ENCODE measurements at regions not wholly inside any gene's neighbourhood (a gene's known extent, or its start where the extent isn't known, plus 50 kb on each side); places are given as distances from the start of the nearest gene placed in this dataset.

DNA sequence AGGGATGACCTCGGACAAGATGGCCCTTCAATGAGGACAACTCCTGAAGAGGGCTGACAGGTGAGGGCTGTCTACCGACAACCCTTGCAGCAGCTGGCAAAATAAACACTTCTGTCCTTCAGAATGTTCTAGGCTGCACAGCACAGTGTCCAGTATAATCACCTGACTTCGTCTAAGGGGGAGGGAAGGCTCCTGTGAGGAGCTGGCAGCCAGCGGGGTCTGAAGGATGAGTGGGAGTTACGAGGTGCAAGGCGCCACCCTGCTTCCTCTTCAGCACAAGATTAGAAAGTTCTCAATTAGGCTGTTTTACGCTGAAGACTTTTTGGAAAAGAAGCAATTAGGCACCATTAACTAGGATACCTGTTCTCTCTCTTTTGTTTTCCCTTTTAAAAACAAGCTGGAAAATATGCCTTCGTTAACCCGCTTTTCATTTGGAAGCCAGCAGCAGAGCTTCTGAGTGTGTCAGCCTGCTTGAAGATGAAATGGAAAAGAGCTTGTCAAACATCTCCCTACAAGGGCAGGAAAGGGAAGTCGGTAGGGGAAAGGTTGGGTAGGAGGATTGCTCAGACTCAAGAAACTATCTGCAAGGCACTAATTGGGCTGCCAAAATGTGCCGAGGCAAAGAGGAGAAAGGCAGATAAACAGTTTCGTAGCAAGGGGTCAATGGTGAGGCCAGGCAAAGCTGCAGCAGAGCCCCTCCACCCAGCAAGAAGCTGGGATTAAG is 592.2 kb upstream of the CADM1 start:
- 60 to 70% (median 62%) methylated on average over 10 to 12 of the region's 12 CpGs for WGBS, 4 donors
- intact Hi-C loops (cut with DNase I): no loop called here
- H3K27ac ChIP-seq: no peak overlapping the region
- H3K27me3 ChIP-seq: no peaks in the 10 kb centered on the region
- TF ChIP-seq POLR2A (IDR thresholded peaks at IDR 0.05): no peak
- DNase-seq: peak in 1 of 7 donors; percentile 6
- H3K4me3 ChIP-seq: no peak overlapping the region
- no peaks in the 10 kb centered on the region for H3K4me1 ChIP-seq (replicated peaks in 1 of 2)
- H3K36me3 ChIP-seq (replicated peaks in 1 of 2): no peaks in the 10 kb centered on the region
- no peaks in the 10 kb centered on the region for H3K9me3 ChIP-seq (replicated peaks in 1 of 3)

- Histone ChIP-seq H3K4me3 (no peak overlapping the region), H3K27me3 (no peaks in the 10 kb centered on the region), H3K36me3 (replicated peaks in 1 of 2) (no peaks in the 10 kb centered on the region), H3K27ac (no peak overlapping the region), H3K9me3 (replicated peaks in 1 of 3) (no peaks in the 10 kb centered on the region), H3K4me1 (replicated peaks in 1 of 2) (no peaks in the 10 kb centered on the region)
- 74 to 82% (median 76%) methylated on average over 2 of the region's 2 CpGs for WGBS, 4 donors
- intact Hi-C loops (cut with DNase I): no loop called here
- DNase-seq: no peak
- TF ChIP-seq POLR2A (IDR thresholded peaks at IDR 0.05): no peak
- no peak for TF ChIP-seq CTCF (IDR thresholded peaks at IDR 0.05)
Observed at GRCh38 chr11:116093481-116094270, 589.5 kb upstream of the CADM1 start.

- intact Hi-C loops (cut with DNase I): no loop called here
- no peak overlapping the region for H3K4me3 ChIP-seq
- no peak for TF ChIP-seq POLR2A (IDR thresholded peaks at IDR 0.05)
- TF ChIP-seq CTCF (IDR thresholded peaks at IDR 0.05): no peak
Observed at GRCh38 chr11:116093065-116093464, 588.9 kb upstream of the CADM1 start.

GRCh38 chr11:116086426-116086825 is 582.2 kb upstream of the CADM1 start:
- no peak overlapping the region for H3K27ac ChIP-seq
- no peak overlapping the region for H3K4me3 ChIP-seq
- DNase-seq: no peak
- WGBS, 4 donors: 57 to 100% (median 87%) methylated on average over 1 of the region's 1 CpG
- no peak for TF ChIP-seq POLR2A (IDR thresholded peaks at IDR 0.05)
- TF ChIP-seq CTCF (IDR thresholded peaks at IDR 0.05): no peak
- intact Hi-C loops (cut with DNase I): no loop called here
- H3K9me3 ChIP-seq (replicated peaks in 1 of 3): no peaks in the 10 kb centered on the region
- no peaks in the 10 kb centered on the region for H3K4me1 ChIP-seq (replicated peaks in 1 of 2)
- H3K36me3 ChIP-seq (replicated peaks in 1 of 2): no peaks in the 10 kb centered on the region
- H3K27me3 ChIP-seq: peaks cover under 1% of the 10 kb centered on the region

More at GRCh38 chr11:116093065-116093464, 588.9 kb upstream of the CADM1 start:
- H3K27ac ChIP-seq: no peak overlapping the region
- no peaks in the 10 kb centered on the region for H3K9me3 ChIP-seq (replicated peaks in 1 of 3)
- 82 to 90% (median 86%) methylated on average over 7 of the region's 7 CpGs for WGBS, 4 donors
- DNase-seq: no peak
- H3K4me1 ChIP-seq (replicated peaks in 1 of 2): no peaks in the 10 kb centered on the region
- no peaks in the 10 kb centered on the region for H3K27me3 ChIP-seq
- no peaks in the 10 kb centered on the region for H3K36me3 ChIP-seq (replicated peaks in 1 of 2)
